Hematopoietic multipotent progenitor cell treated with erythropoietin and hydrocortisone succinate and interleukin-3 and kit ligand, for 8 days (in vitro differentiated cells): ENCODE measurements at regions not wholly inside any gene's neighbourhood (a gene's known extent, or its start where the extent isn't known, plus 50 kb on each side); places are given as distances from the start of the nearest gene placed in this dataset.

Experiments used
- DNase-seq: peaks from one replicate; pipeline ENCODE4 v3.0.0-alpha.2; 2015

DNA sequence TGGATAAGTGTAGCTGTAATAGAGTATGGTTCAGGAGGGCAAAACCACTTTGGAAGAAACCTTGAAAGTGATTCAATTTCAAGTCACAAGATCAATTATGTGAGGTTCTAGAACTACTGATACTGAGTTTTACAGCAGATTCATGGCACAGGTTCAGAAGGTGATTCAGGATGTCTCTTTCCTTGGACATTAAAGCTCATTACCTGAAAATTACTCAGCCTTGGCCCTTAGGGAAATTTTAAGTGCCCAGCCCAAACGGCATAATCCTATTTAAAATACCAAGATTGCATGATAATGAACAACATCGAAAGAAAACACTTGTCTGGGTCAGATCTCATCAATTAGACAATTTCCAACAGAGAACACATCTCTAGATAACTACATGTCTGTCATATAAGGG, 70.2 kb upstream of the SLC38A2 start:
- DNase-seq: no peak

DNA sequence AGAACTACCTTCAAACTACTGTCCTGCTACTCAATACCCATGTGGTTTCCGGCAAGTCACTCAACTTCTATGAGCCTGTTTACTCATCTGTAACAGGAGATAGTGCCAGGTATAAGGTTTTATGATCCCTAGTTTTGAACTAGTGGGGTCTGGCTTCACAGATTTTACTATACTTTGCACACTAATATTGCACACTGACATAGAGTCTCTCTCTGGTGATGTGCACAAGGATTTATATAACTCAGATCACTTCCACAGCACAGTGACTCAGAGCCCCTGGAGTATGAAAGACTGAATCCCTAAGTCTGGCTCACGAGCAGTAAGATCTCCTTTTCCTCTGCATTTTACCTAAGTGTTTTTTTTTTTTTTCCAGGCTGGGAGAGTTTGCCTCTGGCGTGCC, 69.7 kb upstream of the SLC38A2 start:
- no peak for DNase-seq

DNA sequence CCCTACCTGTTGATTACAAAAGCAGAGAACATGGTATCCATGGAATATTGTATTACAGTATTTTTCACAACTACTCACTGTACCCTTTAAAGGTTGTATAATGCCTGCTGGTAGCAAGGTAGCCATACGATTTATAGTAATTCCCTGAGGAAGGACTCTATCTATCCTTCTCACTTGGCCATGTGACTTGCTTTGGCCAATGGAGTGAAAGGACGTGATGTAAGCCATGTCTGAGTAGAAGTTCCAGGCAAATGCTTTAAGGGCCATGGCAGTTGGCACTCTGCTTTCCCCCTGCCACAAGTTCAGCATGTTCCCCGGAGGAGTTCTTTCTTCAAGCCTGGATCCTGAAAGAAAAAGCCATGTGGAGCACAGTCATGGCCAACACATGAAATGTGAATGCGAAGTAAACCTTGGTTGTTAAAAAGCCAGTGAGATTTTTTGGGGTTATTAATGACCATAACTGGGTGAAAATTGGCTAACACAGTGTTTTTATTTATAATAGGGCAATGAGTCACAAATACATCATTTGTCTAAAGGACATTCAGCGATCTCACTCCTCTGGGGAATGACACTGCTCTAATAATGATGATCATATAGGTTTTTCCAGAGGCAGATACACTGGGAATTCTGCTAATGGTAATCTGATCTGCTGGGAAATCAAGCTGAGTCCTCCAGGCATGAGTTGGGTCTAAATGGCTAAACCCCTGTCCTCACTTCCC, 67.4 kb upstream of the SLC38A2 start:
- DNase-seq: no peak

DNA sequence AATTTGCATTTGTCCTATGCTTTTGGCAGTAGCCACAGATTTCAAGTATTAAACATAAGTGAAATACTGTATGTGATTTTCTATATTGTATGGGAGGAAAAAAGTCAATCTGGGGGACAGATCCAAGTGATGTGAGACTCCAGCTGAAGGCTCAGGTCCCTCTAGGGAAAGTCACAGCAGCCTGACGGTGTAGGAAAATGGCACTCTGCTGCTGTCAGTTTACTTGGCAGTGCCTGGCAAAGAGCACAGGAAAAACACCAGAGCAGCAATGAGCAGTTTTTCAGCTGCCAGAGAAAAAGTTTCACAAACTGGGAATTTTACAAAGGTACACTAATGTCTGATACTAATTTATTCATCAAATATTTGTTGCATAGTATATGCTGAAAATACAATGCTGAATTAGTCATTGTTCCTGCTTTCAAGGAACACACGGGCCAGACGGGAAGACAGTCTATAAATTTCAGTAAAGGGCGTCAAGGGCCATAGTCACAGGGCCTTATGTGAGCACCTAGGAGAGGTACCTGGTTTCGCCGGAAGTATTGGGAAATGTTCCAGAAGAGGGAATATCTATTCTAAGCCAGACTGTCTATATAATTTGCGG, 66.2 kb upstream of the SLC38A2 start:
- no peak for DNase-seq

DNA sequence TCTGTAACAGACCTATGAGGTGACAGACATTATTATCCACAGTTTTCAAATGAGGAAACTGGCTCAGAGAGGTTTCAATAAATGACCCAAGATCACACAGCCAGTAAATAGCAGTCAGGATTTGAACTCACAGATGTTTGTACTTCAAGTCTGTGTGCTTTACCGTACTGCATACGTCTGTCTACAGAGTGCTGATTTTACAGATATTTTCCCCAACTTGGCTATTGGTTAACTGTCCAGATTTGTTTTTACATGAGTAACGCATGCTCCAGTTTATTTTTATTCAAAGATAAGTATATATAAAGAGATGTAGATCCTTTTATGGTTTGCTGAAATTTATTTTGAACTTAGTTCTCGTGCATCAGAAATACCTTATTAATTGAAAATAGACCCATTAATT, 65.7 kb upstream of the SLC38A2 start:
- no peak for DNase-seq

DNA sequence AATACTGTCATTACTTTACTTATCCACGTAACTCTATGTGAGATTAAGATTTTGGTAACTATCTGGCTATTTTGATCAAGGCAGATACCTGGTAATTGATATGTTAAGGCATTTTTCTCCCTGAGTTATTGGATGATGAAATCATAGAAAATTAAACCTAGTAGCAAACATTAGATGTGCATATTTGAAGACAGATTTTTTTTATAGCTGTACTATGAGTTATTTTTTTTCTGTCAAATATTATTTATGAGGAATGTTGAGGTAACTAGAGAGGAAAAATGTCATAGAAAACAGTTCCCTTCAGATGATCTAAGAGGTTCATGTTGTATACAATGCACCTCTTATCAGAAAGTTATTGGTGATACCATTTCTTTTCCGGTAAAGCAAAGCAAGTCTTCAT, 64.9 kb upstream of the SLC38A2 start:
- DNase-seq: no peak

DNA sequence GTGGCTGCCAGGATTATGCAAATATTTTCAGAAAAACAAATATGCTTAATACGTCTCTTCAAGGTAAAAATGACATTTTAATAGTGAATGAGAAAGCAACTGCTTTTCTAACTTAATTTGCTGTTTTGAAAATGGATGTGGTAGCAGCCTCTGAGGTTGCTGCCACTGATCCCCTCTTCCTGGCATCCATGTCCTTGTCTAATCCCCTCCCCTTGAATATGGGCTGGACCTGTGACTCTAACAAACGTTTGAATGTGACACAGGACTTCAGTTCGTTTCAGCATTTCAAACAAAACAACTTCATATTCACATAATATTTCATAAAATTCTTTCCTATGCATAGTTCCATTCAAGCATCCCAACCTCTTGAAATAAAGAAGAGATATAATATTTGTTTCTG, 64.2 kb upstream of the SLC38A2 start:
- DNase-seq: no peak

DNA sequence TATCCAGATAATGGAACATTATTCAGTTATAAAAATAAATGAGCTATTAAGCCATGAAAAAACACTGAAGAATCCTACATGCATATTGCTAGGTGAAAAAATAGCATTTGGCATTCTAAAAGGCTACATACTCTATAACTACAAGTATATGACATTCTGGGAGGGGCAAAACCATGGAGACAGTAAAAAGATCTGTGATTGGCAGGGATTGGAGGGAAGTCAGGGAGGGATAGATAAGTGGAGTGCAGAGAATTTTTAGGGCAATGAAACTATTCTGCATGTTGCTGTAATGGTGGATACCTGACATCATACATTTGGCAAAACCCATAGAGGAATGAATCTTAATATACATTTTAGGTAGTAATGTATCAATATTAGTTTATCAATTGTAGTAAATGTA, 63.1 kb upstream of the SLC38A2 start:
- DNase-seq: no peak

DNA sequence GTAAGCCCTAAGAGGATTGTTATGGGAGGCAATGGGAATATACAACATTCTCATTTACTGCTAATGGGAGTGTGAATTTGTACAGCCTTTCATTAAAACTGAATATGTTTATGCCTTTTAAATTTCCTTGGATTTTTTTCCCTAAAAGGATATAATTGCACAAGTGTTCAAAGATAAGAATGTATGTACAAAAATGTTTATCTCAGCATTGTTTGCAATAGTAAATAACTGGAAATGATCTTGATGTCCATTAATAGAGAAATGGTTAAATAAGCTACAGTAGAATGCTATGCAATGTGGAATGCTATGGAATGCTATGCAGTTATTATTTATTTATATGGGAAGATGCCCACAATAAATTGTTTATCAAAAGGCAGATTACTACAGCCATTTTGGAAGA, 62.5 kb upstream of the SLC38A2 start:
- no peak for DNase-seq

DNA sequence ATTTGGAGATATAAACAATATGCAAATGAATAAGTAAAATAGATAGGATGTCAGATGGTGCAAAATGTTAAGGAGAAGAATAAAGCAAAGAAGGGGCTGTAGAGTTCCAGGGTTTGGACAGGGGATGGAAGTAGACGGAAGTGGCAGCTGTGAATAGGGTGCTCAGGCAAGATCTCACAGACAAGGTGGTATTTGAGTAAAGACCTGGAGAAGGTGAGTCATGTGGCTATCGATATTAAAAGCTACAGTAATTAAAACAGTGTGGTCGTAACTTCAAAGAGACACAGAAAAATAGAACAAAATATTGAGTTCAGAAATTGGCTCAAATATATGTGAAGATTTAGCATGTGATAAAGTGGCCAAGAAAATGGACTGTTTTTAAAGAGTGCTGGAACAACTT, 61.3 kb upstream of the SLC38A2 start:
- no peak for DNase-seq

DNA sequence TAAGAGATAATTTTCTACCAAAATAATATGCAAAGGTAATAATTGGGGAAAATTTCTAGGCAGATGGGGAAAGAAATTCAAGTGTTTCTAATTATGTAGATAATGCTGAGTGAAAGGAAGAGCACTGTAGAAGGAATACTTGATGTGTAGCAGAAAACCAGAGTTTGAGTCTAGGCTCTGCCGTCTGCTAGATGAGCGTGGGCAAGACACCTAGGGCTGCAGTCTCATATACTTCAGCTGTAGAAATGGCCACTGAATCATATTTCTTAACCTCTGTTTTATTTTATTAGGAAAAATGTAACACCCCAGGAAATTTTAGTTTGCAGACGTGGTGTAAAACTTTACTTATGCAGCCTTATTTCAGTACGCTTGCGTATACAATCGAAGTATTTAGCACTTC, 59.8 kb upstream of the SLC38A2 start:
- no peak for DNase-seq

DNA sequence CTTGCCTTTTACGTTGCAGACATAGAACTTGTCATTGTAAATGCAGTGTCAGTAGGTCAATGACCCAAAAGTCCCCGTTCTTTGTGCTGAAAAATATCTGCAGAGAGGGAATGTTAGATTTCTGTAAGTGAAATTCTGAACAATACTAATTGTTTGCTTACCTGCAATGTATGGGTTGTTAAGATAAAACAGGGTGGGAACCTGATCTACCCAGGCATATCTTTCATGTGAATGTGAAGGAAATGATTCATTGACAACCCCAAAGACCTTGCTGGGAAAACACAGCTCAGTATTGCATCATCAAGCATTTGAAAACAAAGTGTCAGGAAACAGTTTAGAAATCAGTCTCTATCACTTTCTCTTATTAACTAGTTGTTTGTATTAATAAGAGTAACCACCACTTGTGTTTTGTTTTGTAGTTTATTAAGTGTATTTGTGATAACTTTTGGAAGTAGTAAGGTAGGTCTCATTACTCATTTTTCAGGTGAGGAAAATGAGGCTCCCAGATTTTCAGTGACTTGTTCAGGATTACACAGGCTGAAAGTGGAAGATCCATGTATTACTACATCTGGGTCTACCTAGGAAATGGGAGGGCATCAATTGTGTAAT, 57.9 kb upstream of the SLC38A2 start:
- peak; percentile 52 for DNase-seq
